ENCODE measurements at regions not wholly inside any gene's neighbourhood (a gene's known extent, or its start where the extent isn't known, plus 50 kb on each side); places are given as distances from the start of the nearest gene placed in this dataset.

GRCh38 chr4:116546759-116547158, 538.6 kb downstream of the TRAM1L1 start:
- H3K4me1 ChIP-seq (ENCODE audit: control insufficient read depth, extremely low read depth, insufficient read depth, low read length) = no peaks in the 10 kb centered on the region
- no peak overlapping the region for H3K9ac ChIP-seq (ENCODE audit: insufficient read depth, low read length)
- TF ChIP-seq CTCF (conservative IDR thresholded peaks at IDR 0.05 in 1 of 2, IDR thresholded peaks at IDR 0.05 in 1 of 2; ENCODE audit: low read depth in 1 of 2, low read length in 2 of 2) (no peak), EZH2 (IDR thresholded peaks at IDR 0.05; ENCODE audit: low read length, missing control alignments) (no peak)
- H4K20me1 ChIP-seq (ENCODE audit: control insufficient read depth, extremely low read depth, insufficient read depth, low read length) = no peaks in the 10 kb centered on the region
- H3K4me2 ChIP-seq (ENCODE audit: extremely low read depth, insufficient read depth, low read length) = no peak overlapping the region
- no peaks in the 10 kb centered on the region for H3K9me3 ChIP-seq (ENCODE audit: control insufficient read depth, insufficient read depth, low read depth, low read length)
- no peaks in the 10 kb centered on the region for H3K36me3 ChIP-seq (ENCODE audit: control insufficient read depth, insufficient read depth, low read length)
- H2AFZ ChIP-seq (ENCODE audit: low read length) = no peak overlapping the region
- no peak overlapping the region for H3K27ac ChIP-seq (ENCODE audit: insufficient read depth, low read length)
- no peaks in the 10 kb centered on the region for H3K27me3 ChIP-seq (ENCODE audit: control insufficient read depth, insufficient read depth, low read length)
- no peak for DNase-seq (ENCODE audit: low read depth in 2 of 2)
- H3K79me2 ChIP-seq (ENCODE audit: control insufficient read depth, insufficient read depth, low read length) = no peaks in the 10 kb centered on the region
- no peak overlapping the region for H3K4me3 ChIP-seq (replicated peaks in 1 of 4; ENCODE audit: control extremely low read depth in 1 of 4, insufficient read depth in 1 of 4, low read depth in 3 of 4, low read length in 4 of 4)

- no peak for DNase-seq (ENCODE audit: low read depth in 2 of 2)
- H3K79me2 ChIP-seq (ENCODE audit: control insufficient read depth, insufficient read depth, low read length) = no peaks in the 10 kb centered on the region
- H4K20me1 ChIP-seq (ENCODE audit: control insufficient read depth, extremely low read depth, insufficient read depth, low read length) = no peaks in the 10 kb centered on the region
- H3K27ac ChIP-seq (ENCODE audit: insufficient read depth, low read length) = no peak overlapping the region
- H3K4me2 ChIP-seq (ENCODE audit: extremely low read depth, insufficient read depth, low read length) = no peak overlapping the region
- H3K4me1 ChIP-seq (ENCODE audit: control insufficient read depth, extremely low read depth, insufficient read depth, low read length) = no peaks in the 10 kb centered on the region
- no peaks in the 10 kb centered on the region for H3K36me3 ChIP-seq (ENCODE audit: control insufficient read depth, insufficient read depth, low read length)
- H3K4me3 ChIP-seq (replicated peaks in 1 of 4; ENCODE audit: control extremely low read depth in 1 of 4, insufficient read depth in 1 of 4, low read depth in 3 of 4, low read length in 4 of 4) = no peak overlapping the region
- H3K9ac ChIP-seq (ENCODE audit: insufficient read depth, low read length) = no peak overlapping the region
- H3K27me3 ChIP-seq (ENCODE audit: control insufficient read depth, insufficient read depth, low read length) = no peaks in the 10 kb centered on the region
- no peaks in the 10 kb centered on the region for H3K9me3 ChIP-seq (ENCODE audit: control insufficient read depth, insufficient read depth, low read depth, low read length)
- TF ChIP-seq CTCF (conservative IDR thresholded peaks at IDR 0.05 in 1 of 2, IDR thresholded peaks at IDR 0.05 in 1 of 2; ENCODE audit: low read depth in 1 of 2, low read length in 2 of 2) (no peak), EZH2 (IDR thresholded peaks at IDR 0.05; ENCODE audit: low read length, missing control alignments) (no peak)
- no peak overlapping the region for H2AFZ ChIP-seq (ENCODE audit: low read length)
Observed at GRCh38 chr4:116544946-116545345, 540.4 kb downstream of the TRAM1L1 start.

- Histone ChIP-seq H2AFZ (ENCODE audit: low read length) (no peak overlapping the region), H3K4me3 (replicated peaks in 1 of 4; ENCODE audit: control extremely low read depth in 1 of 4, insufficient read depth in 1 of 4, low read depth in 3 of 4, low read length in 4 of 4) (no peak overlapping the region), H3K27me3 (ENCODE audit: control insufficient read depth, insufficient read depth, low read length) (no peaks in the 10 kb centered on the region), H4K20me1 (ENCODE audit: control insufficient read depth, extremely low read depth, insufficient read depth, low read length) (no peaks in the 10 kb centered on the region), H3K79me2 (ENCODE audit: control insufficient read depth, insufficient read depth, low read length) (no peaks in the 10 kb centered on the region), H3K4me1 (ENCODE audit: control insufficient read depth, extremely low read depth, insufficient read depth, low read length) (no peaks in the 10 kb centered on the region), H3K27ac (ENCODE audit: insufficient read depth, low read length) (no peak overlapping the region), H3K4me2 (ENCODE audit: extremely low read depth, insufficient read depth, low read length) (no peak overlapping the region), H3K36me3 (ENCODE audit: control insufficient read depth, insufficient read depth, low read length) (no peaks in the 10 kb centered on the region), H3K9ac (ENCODE audit: insufficient read depth, low read length) (no peak overlapping the region), H3K9me3 (ENCODE audit: control insufficient read depth, insufficient read depth, low read depth, low read length) (no peaks in the 10 kb centered on the region)
- DNase-seq (ENCODE audit: low read depth in 2 of 2) = no peak
- TF ChIP-seq EZH2 (IDR thresholded peaks at IDR 0.05; ENCODE audit: low read length, missing control alignments) (no peak), CTCF (conservative IDR thresholded peaks at IDR 0.05 in 1 of 2, IDR thresholded peaks at IDR 0.05 in 1 of 2; ENCODE audit: low read depth in 1 of 2, low read length in 2 of 2) (no peak)
Observed at GRCh38 chr4:116539744-116540143, 545.6 kb downstream of the TRAM1L1 start.
